ENCODE measurements at regions not wholly inside any gene's neighbourhood (a gene's known extent, or its start where the extent isn't known, plus 50 kb on each side); places are given as distances from the start of the nearest gene placed in this dataset.

- DNase-seq (ENCODE audit: low read depth) = no peak
- H3K4me3 ChIP-seq (ENCODE audit: low read length) = no peak overlapping the region
- no peak for TF ChIP-seq CTCF (IDR thresholded peaks at IDR 0.05; ENCODE audit: insufficient read depth, low read depth, low read length, missing control alignments)
These were observed 1244.5 kb downstream of the OTOL1 start for GRCh38 chr3:162740941-162741596.

- DNase-seq (ENCODE audit: low read depth) = no peak
- TF ChIP-seq CTCF (IDR thresholded peaks at IDR 0.05; ENCODE audit: insufficient read depth, low read depth, low read length, missing control alignments) = no peak
- H3K4me3 ChIP-seq (ENCODE audit: low read length) = no peak overlapping the region
These were observed 1245.6 kb downstream of the OTOL1 start for GRCh38 chr3:162742159-162742717.

- DNase-seq (ENCODE audit: low read depth) = no peak
- no peak overlapping the region for H3K4me3 ChIP-seq (ENCODE audit: low read length)
- no peak for TF ChIP-seq CTCF (IDR thresholded peaks at IDR 0.05; ENCODE audit: insufficient read depth, low read depth, low read length, missing control alignments)
These were observed 1246.5 kb downstream of the OTOL1 start for GRCh38 chr3:162743091-162743490.

- H3K4me3 ChIP-seq (ENCODE audit: low read length) = no peak overlapping the region
- DNase-seq (ENCODE audit: low read depth) = no peak
- no peak for TF ChIP-seq CTCF (IDR thresholded peaks at IDR 0.05; ENCODE audit: insufficient read depth, low read depth, low read length, missing control alignments)
These were observed 1264.2 kb downstream of the OTOL1 start for GRCh38 chr3:162760789-162761188.

GRCh38 chr3:162764051-162764807, 1267.6 kb downstream of the OTOL1 start:
- H3K4me3 ChIP-seq (ENCODE audit: low read length) = no peak overlapping the region
- TF ChIP-seq CTCF (IDR thresholded peaks at IDR 0.05; ENCODE audit: insufficient read depth, low read depth, low read length, missing control alignments) = no peak
- no peak for DNase-seq (ENCODE audit: low read depth)

GRCh38 chr3:162764808-162765071, 1268.1 kb downstream of the OTOL1 start:
- H3K4me3 ChIP-seq (ENCODE audit: low read length) = no peak overlapping the region
- no peak for DNase-seq (ENCODE audit: low read depth)
- no peak for TF ChIP-seq CTCF (IDR thresholded peaks at IDR 0.05; ENCODE audit: insufficient read depth, low read depth, low read length, missing control alignments)

Data from epithelial cell of esophagus (primary cell).